ENCODE measurements at regions not wholly inside any gene's neighbourhood (a gene's known extent, or its start where the extent isn't known, plus 50 kb on each side); places are given as distances from the start of the nearest gene placed in this dataset.

GRCh38 chr2:12651641-12652040 is 65.1 kb upstream of the TRIB2 start:
- TF ChIP-seq POLR2A (IDR thresholded peaks at IDR 0.05; ENCODE audit: extremely low read depth, insufficient read length): no peak
- no peak for TF ChIP-seq MAX (IDR thresholded peaks at IDR 0.05; ENCODE audit: low read depth, low read length)
